ENCODE measurements at regions not wholly inside any gene's neighbourhood (a gene's known extent, or its start where the extent isn't known, plus 50 kb on each side); places are given as distances from the start of the nearest gene placed in this dataset.
"Not testable (repeated sequence)": the region's sequence is repeated elsewhere in the genome, so short reads cannot be mapped to it uniquely, and the experiment has no call there.

DNA sequence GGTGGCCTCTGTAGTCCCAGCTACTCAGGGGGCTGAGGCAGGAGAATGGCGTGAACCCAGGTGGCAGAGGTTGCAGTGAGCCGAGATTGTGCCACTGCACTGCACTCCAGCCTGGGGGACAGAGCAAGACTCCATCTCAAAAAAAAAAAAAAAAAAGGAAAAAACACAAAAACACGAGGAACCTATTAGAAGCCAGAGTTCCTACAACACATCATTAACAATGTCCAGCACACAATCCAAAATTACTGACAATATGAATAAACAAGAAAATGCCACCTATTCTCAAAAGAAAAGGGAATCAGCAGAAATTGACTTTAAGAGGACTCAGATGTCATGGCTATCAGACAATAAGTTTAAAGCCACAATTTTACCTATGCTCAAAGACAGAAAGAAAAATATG, 57.3 kb upstream of the HS3ST3A1 start:
- DNase-seq (ENCODE audit: low spot score), result not testable (repeated sequence)

DNA sequence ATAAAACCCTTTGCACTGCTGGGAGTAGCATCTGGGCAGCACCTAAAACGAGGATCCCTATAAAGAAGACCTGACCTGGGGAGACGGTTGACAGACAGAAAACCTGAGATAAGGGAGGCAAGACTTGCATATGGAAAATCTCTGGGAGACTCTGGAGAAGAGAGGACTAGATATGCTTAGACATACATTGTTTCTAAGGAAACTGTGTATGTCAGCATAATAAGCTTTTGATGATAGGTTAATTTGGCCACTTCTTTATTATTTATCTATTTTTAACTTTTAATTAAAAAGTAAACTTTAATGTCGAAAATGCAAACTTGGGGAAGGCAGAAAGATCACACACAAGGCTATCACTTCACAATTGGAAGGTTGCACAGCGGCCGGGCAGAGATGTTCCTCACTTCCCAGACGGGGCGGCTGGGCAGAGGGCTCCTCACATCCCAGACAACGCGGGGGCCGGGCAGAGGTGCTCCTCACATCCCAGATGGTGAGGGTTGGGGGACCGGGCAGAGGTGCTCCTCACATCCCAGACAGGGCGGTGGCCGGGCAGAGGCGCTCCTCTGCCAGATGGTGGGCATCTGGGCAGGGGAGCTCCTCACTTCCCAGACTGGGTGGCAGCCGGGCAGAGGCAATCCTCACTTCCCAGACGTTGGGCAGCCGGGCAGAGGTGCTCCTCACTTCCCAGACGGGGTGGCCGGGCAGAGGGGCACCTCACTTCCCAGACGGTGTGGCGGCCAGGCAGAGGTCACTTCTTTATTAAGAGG, 64.3 kb upstream of the HS3ST3A1 start:
- DNase-seq (ENCODE audit: low spot score), result no peak

DNA sequence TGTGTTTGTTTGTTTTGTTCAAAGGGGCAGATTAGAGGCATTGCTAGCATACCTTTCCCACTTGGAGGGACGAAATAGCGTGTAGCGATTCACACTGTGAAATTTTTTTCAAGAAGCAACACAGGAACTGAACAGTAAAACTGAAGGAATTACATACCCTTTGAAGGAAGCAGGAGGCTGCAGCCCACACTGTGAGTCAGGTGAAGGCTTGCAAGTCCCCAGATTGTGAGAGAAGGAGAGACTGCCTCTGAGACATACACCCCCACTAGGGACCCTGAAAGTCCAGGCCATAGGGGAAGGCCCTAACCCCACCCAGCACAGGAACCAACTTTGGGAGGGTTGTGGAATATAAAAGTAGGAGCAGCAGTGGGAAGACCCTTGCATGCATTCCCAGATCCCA, 69.6 kb upstream of the HS3ST3A1 start:
- no peak for DNase-seq (ENCODE audit: low spot score)

DNA sequence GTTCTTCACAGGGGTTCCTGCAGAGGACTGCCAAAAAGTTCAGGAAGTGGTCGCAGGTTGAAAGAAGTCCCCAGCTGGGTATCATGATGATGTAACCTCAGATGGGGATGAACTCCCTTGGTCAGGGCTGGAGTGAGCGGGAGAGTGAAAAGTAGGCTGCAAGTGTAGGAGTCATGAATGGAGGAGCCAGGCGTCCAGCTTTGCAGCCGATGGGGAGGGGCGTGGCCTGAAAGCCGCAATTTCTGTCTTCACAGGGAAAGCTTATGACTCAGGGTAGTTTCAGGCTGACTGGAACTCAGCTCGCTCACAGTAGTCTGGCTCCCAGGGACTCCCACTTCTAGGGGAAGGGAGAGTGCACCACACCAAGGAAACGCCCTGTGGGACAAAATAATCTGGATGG, 70.0 kb upstream of the HS3ST3A1 start:
- DNase-seq (ENCODE audit: low spot score), result no peak

DNA sequence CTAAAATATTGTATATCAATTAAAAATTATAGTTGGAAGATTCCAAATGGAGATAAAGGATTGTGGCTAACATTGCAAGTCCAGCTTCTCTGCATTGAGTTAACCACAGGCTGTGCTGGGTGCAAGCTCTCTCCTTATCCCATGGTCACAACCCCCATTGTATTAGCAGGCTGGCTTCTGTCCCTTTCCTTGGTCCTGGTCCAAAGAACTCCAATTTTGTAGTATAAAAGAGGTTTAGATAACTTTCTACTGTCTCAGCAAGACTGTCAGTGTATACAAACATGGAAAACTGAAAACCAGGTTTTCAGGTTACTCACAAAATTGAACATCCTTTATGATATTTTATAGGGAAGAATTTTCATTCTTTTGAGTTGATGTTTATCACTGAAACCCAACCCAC, 76.6 kb upstream of the HS3ST3A1 start:
- no peak for DNase-seq (ENCODE audit: low spot score)

DNA sequence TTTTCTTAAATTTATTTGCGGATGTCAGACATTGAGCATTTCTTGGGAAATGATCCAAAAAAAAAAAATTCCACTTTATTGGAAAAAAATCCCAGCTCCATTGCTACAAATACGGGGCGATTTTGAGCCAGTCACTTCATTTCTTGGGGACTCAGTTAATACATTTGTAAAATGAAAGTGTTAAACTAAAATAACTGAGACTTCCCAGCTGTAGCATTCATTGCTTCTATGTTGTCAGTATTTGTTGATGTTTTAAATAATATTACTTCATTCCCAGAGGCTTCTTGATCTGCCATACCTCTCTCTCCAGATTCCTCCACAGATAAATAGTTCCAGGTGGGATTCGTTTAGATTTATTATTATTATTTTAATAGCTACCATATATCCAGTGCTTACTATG, 77.1 kb upstream of the HS3ST3A1 start:
- DNase-seq (ENCODE audit: low spot score), result no peak

DNA sequence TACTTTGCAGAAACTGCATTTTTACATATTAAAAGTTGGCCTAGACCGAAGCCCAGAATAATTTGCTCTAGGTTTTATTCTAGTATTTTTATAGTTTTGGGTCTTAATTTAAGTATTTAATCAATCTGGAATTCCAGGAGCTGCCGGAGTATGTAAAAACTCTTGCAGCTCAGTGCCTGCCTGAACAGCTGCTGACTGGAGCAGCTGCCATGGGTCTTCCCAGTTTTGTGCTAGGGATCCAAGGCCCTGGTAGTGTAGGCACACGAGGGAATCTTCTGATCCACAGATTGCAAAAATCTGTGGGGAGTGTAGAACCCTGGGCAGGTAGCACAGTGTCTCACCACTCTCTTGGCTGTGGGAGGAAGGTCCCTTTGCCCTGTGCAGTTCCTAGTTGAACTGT, 87.0 kb upstream of the HS3ST3A1 start:
- DNase-seq (ENCODE audit: low spot score), result no peak

DNA sequence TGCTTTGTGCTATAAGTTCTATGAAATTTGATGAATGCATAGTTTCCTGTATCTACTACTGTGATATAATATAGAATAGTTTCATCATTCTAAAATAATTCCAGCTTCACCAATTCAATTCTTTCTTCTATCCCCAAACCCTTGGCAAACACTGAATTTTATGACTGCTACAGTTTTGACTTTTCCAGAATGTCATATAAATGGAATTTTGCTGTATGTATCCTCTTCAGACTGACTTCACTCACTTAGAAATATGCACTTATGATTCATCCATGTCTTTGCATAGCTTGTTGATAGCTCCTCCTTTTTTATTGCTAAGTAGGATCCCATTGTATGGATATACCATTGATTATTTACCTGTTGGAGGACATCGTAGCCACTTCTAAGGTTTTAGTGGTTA, 89.1 kb upstream of the HS3ST3A1 start:
- no peak for DNase-seq (ENCODE audit: low spot score)

DNA sequence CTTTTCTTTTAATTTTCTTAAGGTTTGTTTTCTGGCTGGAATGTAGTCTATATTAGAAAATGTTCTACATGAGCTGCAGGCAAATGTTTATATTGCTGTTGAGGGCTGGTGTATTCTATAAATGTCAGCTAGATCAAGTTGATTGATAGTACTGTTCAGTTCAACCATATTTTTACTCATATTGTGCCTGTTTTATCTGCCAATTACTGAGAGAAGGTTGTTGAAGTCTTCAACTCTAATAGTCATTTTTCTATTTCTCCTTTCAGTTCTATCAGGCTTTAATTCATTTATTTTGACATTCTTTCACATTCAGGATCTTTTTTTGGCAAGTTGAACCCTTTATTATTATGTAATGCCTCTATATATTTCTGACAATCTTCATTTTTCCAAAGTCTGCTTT, 93.2 kb upstream of the HS3ST3A1 start:
- DNase-seq (ENCODE audit: low spot score), result no peak

DNA sequence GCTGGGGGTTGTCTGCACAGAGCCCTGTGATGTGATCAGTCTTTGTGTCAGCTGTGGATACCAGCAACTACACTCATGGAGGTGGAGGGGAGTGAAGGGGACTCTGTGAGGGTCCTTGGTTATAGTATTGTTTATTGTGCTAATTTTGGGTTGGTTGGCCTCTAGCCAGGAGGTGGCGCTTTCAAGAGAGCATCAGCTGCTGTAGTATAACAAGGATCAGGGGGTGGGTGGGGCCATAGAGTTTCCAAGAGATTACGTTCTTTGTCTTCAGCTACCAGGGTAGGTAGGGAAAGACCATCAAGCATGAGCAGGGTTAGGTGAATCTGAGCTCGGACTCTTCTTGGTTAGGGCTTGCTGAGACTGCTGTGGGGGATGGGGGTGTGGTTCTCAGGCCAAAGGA, 97.1 kb upstream of the HS3ST3A1 start:
- no peak for DNase-seq (ENCODE audit: low spot score)

DNA sequence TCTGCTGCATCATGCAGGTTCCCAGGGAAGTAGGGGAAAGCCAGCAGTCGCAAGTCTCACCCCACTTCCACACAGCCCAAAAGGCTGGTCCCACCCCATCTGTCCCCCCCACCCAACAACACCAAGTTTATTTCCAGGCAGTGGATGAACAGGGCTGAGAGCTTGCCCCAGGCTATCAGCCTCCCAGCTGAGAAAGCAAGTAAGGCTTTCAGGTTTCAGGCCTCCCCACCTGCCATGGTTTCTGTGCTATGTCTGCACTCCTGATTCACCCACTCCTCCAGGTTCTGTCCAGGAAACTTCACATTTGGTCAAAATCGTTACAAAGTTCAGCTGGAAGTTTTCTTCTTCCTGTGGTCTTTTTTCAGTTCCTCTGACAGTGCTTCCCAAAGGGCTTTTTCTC, 97.5 kb upstream of the HS3ST3A1 start:
- no peak for DNase-seq (ENCODE audit: low spot score)

DNA sequence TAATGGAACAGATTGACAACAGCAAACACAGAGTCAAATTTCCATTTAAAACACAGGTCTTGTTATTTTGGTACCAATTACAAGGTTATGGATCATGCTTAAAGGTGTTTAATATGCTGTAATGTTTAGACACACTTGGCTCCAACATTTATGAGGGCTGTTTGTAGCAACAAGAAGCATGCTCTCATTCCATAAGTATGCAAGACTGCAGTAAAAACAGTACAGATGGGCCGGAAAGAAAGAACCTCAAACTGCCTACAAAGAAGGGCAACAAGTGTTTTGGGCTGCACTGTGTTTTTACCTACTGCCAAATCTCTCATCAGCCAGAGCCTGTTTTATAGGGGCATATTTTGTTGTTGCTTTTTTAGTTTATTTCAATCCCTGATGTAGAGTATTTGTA, 100.5 kb upstream of the HS3ST3A1 start:
- no peak for DNase-seq (ENCODE audit: low spot score)

DNA sequence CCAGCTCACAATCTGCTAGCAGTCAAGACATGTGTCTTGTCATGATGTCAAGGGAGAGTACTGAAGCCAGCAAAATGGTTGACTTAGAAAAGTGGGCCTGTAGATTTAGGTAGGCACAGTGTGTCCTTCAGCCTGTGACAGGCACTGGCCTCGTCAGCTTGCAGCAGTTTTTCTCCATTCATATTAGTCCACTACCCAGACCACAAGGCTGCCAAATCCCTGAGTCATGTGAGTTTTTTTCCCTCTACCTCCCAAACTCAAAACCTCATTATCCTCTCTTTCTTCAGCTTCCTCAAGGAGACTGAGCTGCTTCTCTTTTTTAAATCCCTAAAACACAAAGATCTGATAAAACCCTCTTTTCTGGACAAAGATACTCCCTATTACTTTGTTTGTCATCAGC, 102.6 kb upstream of the HS3ST3A1 start:
- DNase-seq (ENCODE audit: low spot score), result no peak

DNA sequence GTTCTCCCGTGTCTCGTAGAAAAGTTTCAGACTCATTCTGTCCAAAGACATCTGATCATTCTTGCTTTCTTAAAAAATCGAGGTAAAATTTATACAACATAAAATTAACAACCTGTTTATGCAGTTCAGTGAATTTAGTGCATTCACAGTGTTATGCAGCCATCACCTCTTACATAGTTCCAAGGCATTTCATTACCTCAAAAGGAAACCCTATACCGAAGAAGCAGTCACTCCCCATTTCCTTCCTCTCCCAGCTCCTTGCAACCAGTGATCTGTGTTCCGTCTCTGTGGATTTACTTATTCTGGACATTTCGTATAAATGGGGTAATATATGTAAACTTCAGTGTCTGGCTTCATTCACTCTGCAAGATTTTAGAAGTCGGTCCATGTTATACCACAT, 103.5 kb upstream of the HS3ST3A1 start:
- DNase-seq (ENCODE audit: low spot score), result no peak

DNA sequence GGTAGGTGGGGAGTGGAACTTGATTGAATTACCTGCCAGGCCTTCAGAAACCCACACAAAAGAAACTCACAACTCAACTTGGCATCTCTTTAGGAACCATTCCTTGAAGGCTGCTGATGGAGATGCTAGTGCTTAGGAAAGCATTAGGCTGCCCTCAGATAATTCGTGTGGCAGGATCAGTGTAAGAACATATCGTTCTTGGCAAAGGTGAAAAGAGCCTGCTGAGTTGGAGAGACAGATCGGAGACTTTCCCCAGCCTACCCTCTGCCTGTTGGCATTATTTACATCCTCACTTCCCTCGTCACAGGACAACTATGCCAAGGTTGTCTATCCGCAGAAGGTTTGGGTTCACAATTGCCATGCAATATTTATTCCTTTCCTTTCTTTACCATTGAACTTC, 120.0 kb upstream of the HS3ST3A1 start:
- DNase-seq (ENCODE audit: low spot score), result no peak

DNA sequence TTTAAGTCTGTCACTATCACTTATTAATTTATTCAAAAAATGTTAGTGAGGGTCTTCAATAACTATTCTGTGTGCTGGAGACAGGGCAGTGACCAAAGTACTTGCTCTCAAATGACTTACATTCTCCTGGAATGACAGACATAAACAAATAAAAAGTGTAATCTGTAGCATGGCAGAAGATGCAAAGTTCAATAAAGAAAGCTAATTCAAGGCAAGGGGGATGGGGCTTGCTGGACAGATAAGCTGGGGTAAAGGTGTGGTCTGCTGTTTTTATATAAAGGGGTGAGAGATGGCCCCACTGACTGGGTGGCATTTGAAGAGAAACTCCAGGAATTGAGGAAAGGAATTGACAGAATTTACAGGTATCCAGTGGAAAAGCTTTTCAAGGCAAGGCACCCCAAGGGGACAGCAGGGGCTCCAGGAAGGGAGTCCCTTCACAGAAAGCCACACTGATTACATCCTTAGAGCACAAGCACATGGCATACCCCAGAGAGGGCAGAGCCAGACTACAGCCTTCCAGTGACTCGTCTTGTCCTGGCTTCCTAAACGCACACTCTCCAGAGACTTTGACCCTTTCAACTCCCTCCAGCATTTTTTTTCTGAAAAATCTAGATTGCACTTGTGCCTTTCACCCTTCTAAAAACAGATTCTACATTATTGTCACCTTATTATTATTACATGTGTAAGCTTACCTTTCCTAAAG, 123.7 kb upstream of the HS3ST3A1 start:
- no peak for DNase-seq (ENCODE audit: low spot score)

DNA sequence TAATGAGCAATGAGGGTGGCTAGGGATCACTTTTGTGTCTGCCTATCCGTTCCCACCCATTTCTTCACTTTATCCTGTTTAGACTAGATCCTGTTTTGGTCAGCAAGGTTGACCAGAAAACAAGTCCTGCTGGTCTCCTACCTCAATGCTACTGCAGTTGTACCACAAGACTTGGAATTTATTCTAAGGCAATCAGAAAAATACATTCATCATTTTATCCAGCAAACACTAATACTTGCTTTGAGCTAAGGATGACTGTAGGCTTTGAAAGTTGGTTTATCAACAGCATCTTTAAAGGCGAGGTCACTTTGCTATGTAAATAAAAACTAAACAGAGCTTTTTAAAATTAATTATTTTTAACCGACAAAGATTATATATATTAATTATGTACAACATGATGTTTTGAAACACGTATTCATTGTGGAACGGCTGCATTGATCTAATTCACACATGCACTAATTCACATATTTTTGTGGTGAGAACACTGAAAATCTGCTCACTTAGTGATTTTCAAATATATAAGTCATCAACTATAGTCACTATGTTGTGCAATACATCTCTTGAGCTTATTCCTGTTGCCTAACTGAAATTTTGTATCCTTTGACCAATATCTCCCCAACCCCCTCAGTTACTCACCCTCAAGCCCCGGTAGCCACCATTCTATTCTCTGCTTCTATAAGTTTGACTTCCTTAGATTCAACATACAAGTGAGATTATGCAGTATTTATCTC, 125.9 kb upstream of the HS3ST3A1 start:
- no peak for DNase-seq (ENCODE audit: low spot score)

DNA sequence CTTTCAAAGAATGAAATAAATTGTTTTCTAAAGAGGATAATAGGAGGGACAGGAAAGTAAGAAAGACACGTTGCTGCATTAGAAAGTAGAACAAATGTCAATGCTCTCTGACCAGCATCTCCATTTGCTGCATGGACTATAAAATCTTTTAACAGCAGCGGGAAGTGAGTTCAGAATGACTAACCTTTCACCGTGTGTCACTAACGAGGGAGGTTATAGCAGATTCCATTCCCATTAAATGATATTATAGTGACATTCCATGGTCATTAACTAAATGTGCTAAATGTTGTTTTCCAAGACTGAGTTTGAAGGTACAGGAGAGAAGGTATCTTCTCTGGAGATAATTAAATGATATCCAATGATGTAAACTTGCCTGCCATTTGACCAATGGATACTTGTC, 127.1 kb upstream of the HS3ST3A1 start:
- no peak for DNase-seq (ENCODE audit: low spot score)

DNA sequence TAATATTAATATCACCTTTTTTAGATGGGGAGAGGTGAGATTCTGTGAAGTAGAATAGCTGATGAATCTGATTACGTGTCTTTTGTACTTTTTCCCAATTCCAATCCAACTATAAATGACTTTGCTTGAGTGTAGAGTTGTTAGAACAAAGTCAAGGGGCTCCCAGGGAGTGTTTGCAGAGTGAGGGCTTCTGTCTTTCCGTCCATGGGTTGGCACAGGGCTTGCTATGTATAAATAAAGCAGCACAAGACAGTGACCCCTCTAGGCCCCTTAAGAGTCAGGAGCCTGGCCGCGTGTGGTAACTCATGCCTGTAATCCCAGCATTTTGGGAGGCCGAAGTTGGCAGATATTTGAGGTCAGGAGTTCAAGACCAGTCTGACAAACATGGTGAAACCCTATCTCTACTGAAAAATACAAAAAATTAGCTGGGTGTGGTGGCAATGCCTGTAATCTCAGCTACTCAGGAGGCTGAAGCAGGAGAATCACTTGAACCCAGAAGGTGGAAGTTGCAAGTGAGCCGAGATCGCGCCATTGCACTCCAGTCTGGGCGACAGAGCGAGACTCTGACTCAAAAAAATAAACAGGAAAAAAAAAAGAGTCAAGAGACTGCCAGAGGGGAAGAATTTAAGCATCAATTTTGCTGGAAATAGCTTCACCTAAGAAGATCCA, 127.9 kb upstream of the HS3ST3A1 start:
- DNase-seq (ENCODE audit: low spot score), result no peak

DNA sequence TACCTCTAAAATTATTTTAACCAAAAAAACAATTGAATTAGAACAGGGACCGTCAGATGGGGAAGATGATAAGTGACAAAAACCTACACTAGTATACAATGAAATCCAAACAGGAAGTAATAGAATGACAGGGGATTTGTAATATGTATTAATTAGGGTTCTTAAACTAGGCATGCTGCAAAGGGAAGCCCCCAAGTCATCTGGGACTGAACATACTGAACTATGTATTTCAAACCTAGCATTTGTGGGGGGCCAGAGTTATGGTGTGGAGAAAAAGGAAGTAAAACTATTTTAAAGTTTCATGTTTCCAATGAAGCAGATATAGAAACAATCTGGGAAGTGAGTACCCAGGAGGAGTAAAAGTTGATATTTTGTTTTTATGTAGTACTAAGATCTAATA, 133.2 kb upstream of the HS3ST3A1 start:
- no peak for DNase-seq (ENCODE audit: low spot score)

DNA sequence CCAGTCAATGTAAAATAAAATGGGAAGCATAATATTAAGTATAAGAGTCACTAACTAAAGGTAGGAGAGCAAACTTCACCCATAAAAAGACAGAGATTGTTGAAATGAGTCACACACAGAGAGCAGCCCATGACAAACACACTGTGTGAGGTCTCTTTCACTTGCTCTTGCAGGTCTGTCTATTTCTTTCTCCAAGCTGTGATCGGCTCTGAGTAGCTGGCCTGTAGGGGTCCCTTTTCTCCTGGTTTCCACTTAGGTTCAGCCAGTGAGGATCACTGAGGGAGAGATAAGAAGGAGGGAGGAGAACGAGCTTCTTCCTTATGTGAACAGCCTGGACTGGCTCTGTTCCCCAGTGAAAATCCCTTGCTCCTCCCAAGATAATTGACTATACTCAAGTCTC, 133.7 kb upstream of the HS3ST3A1 start:
- no peak for DNase-seq (ENCODE audit: low spot score)

DNA sequence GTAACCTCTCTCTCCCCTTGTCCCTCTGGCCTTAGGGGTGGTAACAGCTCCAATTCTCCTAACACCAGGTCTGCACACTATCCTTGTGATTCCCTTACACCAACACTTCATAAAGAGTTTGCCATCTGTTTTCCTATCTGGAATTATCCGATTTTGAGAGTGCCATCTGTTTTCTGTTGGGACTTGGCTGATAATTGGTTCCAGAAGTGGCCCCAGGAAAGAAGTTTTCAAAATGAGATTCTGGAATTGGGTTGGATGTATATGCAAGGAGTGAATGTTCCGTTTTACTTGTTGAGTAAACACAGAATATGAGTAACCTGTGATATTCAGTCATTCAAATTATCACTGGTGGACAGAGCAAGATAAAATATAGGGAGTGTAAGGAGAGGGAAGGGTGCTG, 134.1 kb upstream of the HS3ST3A1 start:
- DNase-seq (ENCODE audit: low spot score), result no peak

DNA sequence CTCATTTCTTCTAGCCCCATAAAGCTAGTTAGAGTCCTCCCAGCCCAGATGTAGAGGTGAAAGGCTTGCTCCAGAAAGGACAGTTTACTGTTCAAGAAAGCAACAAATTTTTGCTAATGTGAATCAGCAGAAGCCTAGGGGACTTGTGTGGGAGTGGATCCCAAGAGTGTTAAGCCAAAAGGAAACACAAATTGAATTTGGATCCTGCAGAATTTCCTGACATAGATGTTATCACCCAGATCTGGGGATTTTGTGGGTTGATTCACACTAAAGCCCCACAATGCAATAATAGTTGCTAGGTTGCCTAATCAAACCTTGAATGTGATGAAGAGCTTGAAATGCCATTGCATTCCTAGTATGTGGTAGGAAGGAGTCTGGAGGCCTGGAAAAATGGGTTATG, 135.2 kb upstream of the HS3ST3A1 start:
- DNase-seq (ENCODE audit: low spot score), result no peak

Measured in hematopoietic multipotent progenitor cell treated with erythropoietin and hydrocortisone succinate and interleukin-3 and kit ligand, for 17 days (in vitro differentiated cells).